ENCODE measurements at regions not wholly inside any gene's neighbourhood (a gene's known extent, or its start where the extent isn't known, plus 50 kb on each side); places are given as distances from the start of the nearest gene placed in this dataset.

DNA sequence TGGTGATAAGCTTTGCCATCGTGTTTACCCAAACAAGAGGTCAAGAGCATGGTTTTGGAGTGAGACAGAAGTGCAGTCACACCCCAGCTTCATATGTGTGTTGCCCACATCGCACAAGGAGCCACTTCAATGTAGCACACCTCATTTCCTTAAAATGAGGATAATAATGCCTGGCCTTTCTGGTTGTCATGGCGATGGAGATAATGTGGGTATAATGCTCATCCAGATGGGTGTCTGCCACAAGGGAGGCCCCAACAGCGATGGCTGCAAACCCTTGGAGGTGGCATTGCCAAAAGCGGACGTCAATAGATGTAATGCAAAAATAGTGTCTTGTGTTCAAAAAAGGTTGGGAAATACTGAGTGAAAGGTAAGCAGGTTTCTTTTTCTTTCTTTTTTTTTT is 83.1 kb upstream of the AJAP1 start:
- DNase-seq (ENCODE audit: low read depth in 2 of 2): no peak

GRCh38 chr1:4573526-4573925 is 80.9 kb upstream of the AJAP1 start:
- no peak for DNase-seq (ENCODE audit: low read depth in 2 of 2)

- no peak for DNase-seq (ENCODE audit: low read depth in 2 of 2)
These were observed 72.6 kb upstream of the AJAP1 start for GRCh38 chr1:4581807-4582206.

- DNase-seq (ENCODE audit: low read depth in 2 of 2): no peak
These were observed 70.0 kb upstream of the AJAP1 start for GRCh38 chr1:4584449-4584848.

GRCh38 chr1:4585216-4585615 is 69.2 kb upstream of the AJAP1 start:
- DNase-seq (ENCODE audit: low read depth in 2 of 2): no peak

- no peak for DNase-seq (ENCODE audit: low read depth in 2 of 2)
These were observed 68.7 kb upstream of the AJAP1 start for GRCh38 chr1:4585705-4586104.

GRCh38 chr1:4586611-4587160 is 67.7 kb upstream of the AJAP1 start:
- DNase-seq (ENCODE audit: low read depth in 2 of 2): no peak

GRCh38 chr1:4587721-4588120 is 66.7 kb upstream of the AJAP1 start:
- no peak for DNase-seq (ENCODE audit: low read depth in 2 of 2)

DNA sequence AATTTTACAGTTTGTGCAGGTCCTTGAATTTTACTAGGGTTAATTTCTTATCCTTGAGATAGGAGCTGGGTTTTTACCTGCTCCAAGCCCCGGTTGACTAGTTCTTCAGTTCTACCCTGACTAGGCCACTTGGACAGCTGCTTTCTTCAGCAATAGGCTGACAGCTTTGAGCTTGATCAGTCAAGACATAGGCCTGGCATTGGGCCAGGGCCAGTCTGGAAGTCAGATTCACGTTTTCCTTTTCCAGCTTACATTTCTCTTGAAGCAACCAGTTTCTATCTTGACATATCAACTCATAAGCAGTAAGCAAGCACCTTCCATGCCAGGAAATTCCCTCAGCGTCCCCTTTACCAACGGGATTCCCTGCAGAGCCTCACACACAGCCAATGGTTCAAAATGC is 63.7 kb upstream of the AJAP1 start:
- no peak for DNase-seq (ENCODE audit: low read depth in 2 of 2)

DNA sequence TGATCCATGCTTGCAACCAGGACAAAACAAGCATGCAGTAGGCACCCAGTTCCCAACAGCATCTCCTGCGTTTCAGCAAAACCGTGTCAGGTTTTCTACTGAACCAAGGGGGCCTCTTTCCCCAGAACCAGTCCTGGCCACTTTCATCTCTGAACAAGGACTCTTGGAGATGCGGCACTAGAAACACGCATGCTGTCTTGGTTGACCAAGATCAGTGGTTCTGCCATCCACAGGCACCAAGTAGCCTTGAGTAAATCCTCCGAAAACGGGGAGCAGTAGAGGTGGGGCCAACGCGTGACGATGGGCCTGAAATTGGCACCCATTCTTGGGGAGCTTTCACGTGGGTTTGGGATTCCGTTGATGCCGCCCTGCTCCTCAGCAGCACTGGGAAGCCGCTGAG is 62.5 kb upstream of the AJAP1 start:
- no peak for DNase-seq (ENCODE audit: low read depth in 2 of 2)

GRCh38 chr1:4593106-4593505 is 61.3 kb upstream of the AJAP1 start:
- no peak for DNase-seq (ENCODE audit: low read depth in 2 of 2)

GRCh38 chr1:4594286-4594991 is 60.0 kb upstream of the AJAP1 start:
- DNase-seq (ENCODE audit: low read depth in 2 of 2): no peak

DNA sequence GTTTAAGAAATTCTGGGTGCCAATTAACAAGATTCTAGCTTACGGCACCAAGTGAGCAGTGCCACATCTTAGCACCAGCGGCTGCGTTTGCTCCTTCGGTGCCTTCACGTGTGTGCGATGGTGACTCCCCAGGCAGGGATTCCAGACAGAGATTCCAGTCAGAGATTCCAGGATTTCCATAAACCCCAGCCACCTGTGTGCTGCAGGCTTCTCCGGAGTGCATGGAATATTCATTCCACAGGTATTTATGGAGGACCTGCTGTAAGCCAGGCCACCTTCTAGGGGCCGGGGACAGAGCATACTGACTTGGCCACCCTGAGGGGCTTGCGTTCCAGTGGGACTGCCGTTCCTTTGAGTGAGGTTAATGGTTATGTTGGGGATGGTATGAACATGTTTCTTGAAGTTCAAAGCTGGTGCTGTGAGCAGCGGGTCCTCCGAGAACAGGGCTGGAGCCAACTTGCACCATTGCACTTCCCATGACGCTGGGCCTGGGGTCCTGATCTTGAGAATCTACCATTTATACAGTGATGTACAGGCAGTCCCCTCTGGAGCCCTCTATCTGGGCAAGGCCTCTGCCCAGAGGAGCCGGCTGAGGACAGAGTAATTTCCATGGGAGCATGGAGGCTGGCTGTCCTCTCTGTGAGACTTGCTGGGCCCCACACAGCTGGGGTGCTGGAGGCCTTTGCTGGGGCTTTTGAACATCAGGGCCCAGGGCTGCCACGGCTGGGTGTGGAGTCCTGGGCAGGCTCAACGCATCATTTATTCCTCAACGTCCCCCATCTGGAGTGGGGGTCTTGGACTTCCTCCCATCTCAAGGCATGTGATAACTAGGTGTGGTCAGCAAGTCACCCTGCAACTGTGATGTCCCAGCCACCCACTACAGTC is 58.8 kb upstream of the AJAP1 start:
- DNase-seq (ENCODE audit: low read depth in 2 of 2): no peak

- DNase-seq (ENCODE audit: low read depth in 2 of 2): no peak
These were observed 57.9 kb upstream of the AJAP1 start for GRCh38 chr1:4596486-4596885.

DNA sequence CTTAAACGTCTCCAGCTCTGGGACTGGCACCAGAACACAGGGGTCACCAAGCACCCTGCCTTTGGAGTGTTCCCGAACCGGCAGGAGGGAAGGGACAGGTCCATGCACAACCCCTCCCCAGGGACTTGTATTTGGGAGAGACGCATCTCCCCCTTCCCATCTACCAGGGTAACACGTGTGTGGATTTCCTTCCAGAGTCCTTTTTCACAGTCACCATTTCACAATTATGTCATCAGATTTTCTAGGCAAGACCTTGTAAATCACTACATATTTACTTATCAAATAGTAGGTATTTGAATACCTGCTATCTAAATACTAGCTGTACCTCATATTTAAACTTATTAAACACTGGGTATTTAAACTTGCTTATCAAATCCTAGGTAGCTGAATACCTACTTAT is 57.4 kb upstream of the AJAP1 start:
- no peak for DNase-seq (ENCODE audit: low read depth in 2 of 2)

DNA sequence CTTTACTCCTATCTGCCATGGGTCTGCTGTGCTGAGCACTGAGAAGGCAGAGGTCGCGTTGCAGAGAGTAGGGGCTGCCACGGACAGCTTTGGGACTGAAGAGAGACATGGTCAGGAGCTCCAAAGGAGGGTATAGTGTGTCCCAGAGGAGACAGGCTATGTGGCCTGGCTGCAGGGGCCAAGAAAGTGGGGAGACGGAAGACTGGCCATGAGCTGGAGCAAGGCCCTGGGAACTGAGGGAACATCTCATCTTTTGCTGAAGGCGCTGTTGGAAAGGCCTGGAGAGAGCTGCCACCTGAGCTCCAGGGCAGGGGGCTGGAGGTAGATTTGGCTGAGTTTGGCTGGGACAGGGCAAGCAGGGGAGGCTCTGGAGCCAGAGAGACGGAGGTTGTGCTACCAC is 55.8 kb upstream of the AJAP1 start:
- DNase-seq (ENCODE audit: low read depth in 2 of 2): no peak

GRCh38 chr1:4599521-4599920 is 54.9 kb upstream of the AJAP1 start:
- DNase-seq (ENCODE audit: low read depth in 2 of 2): no peak

DNA sequence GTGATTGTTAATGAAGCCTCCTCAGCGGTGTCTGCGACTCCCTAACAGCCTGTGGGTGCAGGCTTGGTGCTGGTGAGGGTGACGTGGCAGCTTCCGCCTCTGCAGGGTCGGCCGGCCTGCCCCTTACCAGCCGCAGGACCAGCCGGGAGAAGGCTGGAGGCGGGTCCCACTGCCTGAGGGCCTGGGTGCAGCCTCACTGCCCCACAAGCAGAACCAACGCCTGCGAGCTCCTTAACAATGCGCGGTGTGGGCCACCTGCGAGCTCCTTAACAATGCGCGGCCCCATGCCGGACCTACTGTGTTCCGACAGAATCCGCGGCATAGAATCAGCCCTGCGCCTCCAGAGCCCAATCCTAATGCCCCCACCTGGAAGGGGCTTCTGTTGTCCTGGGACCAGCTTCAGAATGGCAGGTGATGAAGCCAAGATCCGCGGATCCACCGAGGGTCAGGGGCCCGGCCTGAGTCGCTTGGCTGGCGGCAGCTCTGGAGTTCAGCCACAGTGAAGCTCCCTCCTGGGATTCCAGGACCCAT is 54.4 kb upstream of the AJAP1 start:
- no peak for DNase-seq (ENCODE audit: low read depth in 2 of 2)

GRCh38 chr1:4600615-4601460 is 53.6 kb upstream of the AJAP1 start:
- no peak for DNase-seq (ENCODE audit: low read depth in 2 of 2)

GRCh38 chr1:4601941-4602340 is 52.5 kb upstream of the AJAP1 start:
- no peak for DNase-seq (ENCODE audit: low read depth in 2 of 2)

GRCh38 chr1:4602462-4603294 is 51.7 kb upstream of the AJAP1 start:
- no peak for DNase-seq (ENCODE audit: low read depth in 2 of 2)

Data from lung microvascular endothelial cell (primary cell).